K562 (cell line): ENCODE measurements at regions not wholly inside any gene's neighbourhood (a gene's known extent, or its start where the extent isn't known, plus 50 kb on each side); places are given as distances from the start of the nearest gene placed in this dataset.

Source experiments
- ATAC-seq: fragments of 200-7000 bp; cut with Tn5 transposase; 3 replicates; pipeline ENCODE4 v1.9.1; 2020; ENCODE audit warnings: moderate library complexity
- BruUV-seq: library from RNA; stranded (reverse); fragments of 400-500 nt; replicated peaks from 2 replicates; lab custom pipeline; 2021; lab: Mats Ljungman, UMichigan
- CTCF ChIA-PET: fragments of 300-600 bp; formaldehyde crosslinking; extraction: SDS; loops from one replicate; lab custom pipeline; 2021; ENCODE audit warnings: low intra/inter-chr PET ratio; lab: Yijun Ruan, JAX
- POLR2A ChIA-PET: fragments of 300-600, 350-650 bp; sonication (Branson Sonifier 250); formaldehyde crosslinking; extraction: SDS; loops from one replicate; lab custom pipeline; 2021; ENCODE audit warnings: antibody characterized with exemption, inconsistent platforms; lab: Yijun Ruan, JAX
- DNase-seq, 4 experiments: peaks; one replicate each; pipeline versions ENCODE4 v3.0.0 to v3.0.0-alpha.2; 2011 to 2018; ENCODE audit warnings: low spot score in 3 of 4, mixed read lengths in 3 of 4; ENCODE audit errors: extremely low read depth in 1 of 4
- FAIRE-seq: peaks from 2 replicates; lab custom pipeline; 2011; peaks lifted over from hg19 to GRCh38; lab: Jason Lieb, UNC
- H2AFZ ChIP-seq: 2 replicates; pipeline ENCODE4 v1.6.0; 2011; ENCODE audit warnings: low read depth, low read length, control low read depth, inconsistent platforms
- H3K27ac ChIP-seq: fragments of 200-600 bp; 3 replicates; pipeline ENCODE4 v1.8.0; 2011; ENCODE audit warnings: low read depth, mild to moderate bottlenecking, control low read depth, inconsistent platforms, low read length, moderate library complexity, mixed read lengths; ENCODE audit errors: extremely low read depth
- H3K27me3 ChIP-seq, 2 experiments: fragments of 300-600 bp in 1 of 2; 2 replicates in 1 of 2; 3 replicates in 1 of 2; pipeline versions ENCODE4 v1.6.0 to v1.8.0; 2011; ENCODE audit warnings: inconsistent platforms in 2 of 2, low read length in 2 of 2, mild to moderate bottlenecking in 1 of 2, mixed read lengths in 1 of 2, moderate library complexity in 1 of 2; ENCODE audit not compliant: control insufficient read depth in 2 of 2, insufficient read depth in 2 of 2
- H3K36me3 ChIP-seq: fragments of 300-600 bp; 3 replicates; pipeline ENCODE4 v1.8.0; 2011; ENCODE audit warnings: mild to moderate bottlenecking, low read length, inconsistent platforms; ENCODE audit not compliant: control insufficient read depth, insufficient read depth
- H3K4me1 ChIP-seq, 2 experiments: fragments of 200-600 bp in 1 of 2; replicated peaks in 1 of 2; 2 replicates in 1 of 2; 3 replicates in 1 of 2; pipeline versions ENCODE4 v1.5.1 to v1.8.0; 2011; ENCODE audit warnings: inconsistent platforms in 2 of 2, low read length in 2 of 2, mild to moderate bottlenecking in 1 of 2, mixed read lengths in 1 of 2, moderate library complexity in 1 of 2; ENCODE audit not compliant: control insufficient read depth in 2 of 2, insufficient read depth in 2 of 2
- H3K4me2 ChIP-seq: 2 replicates; pipeline ENCODE4 v1.6.1; 2011; ENCODE audit warnings: low read length, control low read depth, inconsistent platforms, mixed read lengths; ENCODE audit not compliant: insufficient read depth
- H3K4me3 ChIP-seq: fragments of 200-600 bp; sonication (generic), shearing (Covaris generic); 2 replicates; pipeline ENCODE4 v1.5.1; 2016; ENCODE audit warnings: control low read depth, inconsistent platforms
- H3K79me2 ChIP-seq: fragments of 200-600 bp; 3 replicates; pipeline ENCODE4 v1.8.0; 2011; ENCODE audit warnings: low read length, inconsistent platforms; ENCODE audit not compliant: control insufficient read depth, insufficient read depth
- H3K9ac ChIP-seq, 2 experiments: 2 replicates each; pipeline versions ENCODE4 v1.6.0 to v1.6.1; 2011; ENCODE audit warnings: low read depth in 2 of 2, low read length in 2 of 2, control low read depth in 1 of 2, inconsistent platforms in 1 of 2, mild to moderate bottlenecking in 1 of 2, mixed read lengths in 1 of 2; ENCODE audit not compliant: insufficient read depth in 1 of 2
- H3K9me1 ChIP-seq: one replicate; pipeline ENCODE4 v1.6.0; 2011; ENCODE audit warnings: inconsistent platforms, mild to moderate bottlenecking, low read length, moderate library complexity; ENCODE audit not compliant: control insufficient read depth, insufficient read depth
- H3K9me3 ChIP-seq: replicated peaks from 2 replicates; pipeline ENCODE4 v1.5.1; 2011; ENCODE audit warnings: low read depth, low read length, inconsistent platforms; ENCODE audit not compliant: control insufficient read depth, insufficient read depth
- H4K20me1 ChIP-seq: replicated peaks from 2 replicates; pipeline ENCODE4 v1.6.1; 2011; ENCODE audit warnings: low read length, inconsistent platforms, mixed read lengths; ENCODE audit not compliant: control insufficient read depth, insufficient read depth
- ARHGAP35 ChIP-seq: fragments of 450-650 bp; IDR thresholded peaks from 2 replicates; pipeline ENCODE4 v1.6.1; 2018; ENCODE audit not compliant: partially characterized antibody
- ETS1 ChIP-seq: conservative IDR thresholded peaks from 2 replicates; pipeline ENCODE4 v1.6.1; 2011; ENCODE audit warnings: low read depth, mild to moderate bottlenecking, low read length; ENCODE audit not compliant: control insufficient read depth
- ETV5 ChIP-seq: sonication (generic); formaldehyde crosslinking; IDR thresholded peaks from 2 replicates; pipeline ENCODE4 v1.4.0; 2020; ENCODE audit warnings: low read depth, mild to moderate bottlenecking, missing genetic modification reagents
- FOXM1 ChIP-seq, 2 experiments: fragments of 450-650 bp in 1 of 2; sonication (generic) in 1 of 2; formaldehyde crosslinking in 1 of 2; IDR thresholded peaks; 2 replicates each; pipeline versions ENCODE4 v1.6.1 to v1.9.0; 2017 to 2022; ENCODE audit warnings: low read depth in 2 of 2, mild to moderate bottlenecking in 2 of 2, missing genetic modification reagents in 1 of 2, moderate library complexity in 1 of 2
- HCFC1 ChIP-seq: IDR thresholded peaks from 2 replicates; pipeline ENCODE4 v1.6.1; 2012; ENCODE audit warnings: low read depth, low read length, improper control_type of control experiment
- HMG20A ChIP-seq: fragments of 450-650 bp; formaldehyde crosslinking; conservative IDR thresholded peaks from 2 replicates; pipeline ENCODE4 v1.4.0; 2020; ENCODE audit warnings: mild to moderate bottlenecking, mixed read lengths
- HNRNPK ChIP-seq: fragments of 200-400 bp; formaldehyde crosslinking; IDR thresholded peaks from one replicate; pipeline ENCODE4 v1.6.1; 2018; ENCODE audit warnings: mild to moderate bottlenecking, low read depth, low read length; ENCODE audit not compliant: poor library complexity, severe bottlenecking
- HSF4 ChIP-seq: fragments of 250-450 bp; sonication (Bioruptor Pico); IDR thresholded peaks from 2 replicates; pipeline ENCODE4 v2.1.2; 2022; ENCODE audit warnings: mild to moderate bottlenecking, moderate library complexity, borderline replicate concordance
- IFI16 ChIP-seq: fragments of 250-450 bp; sonication (Bioruptor Pico); IDR thresholded peaks from 2 replicates; pipeline ENCODE4 v2.1.2; 2022; ENCODE audit warnings: mild to moderate bottlenecking, inconsistent platforms
- MEIS2 ChIP-seq: fragments of 450-650 bp; IDR thresholded peaks from 2 replicates; pipeline ENCODE4 v1.6.1; 2014; ENCODE audit warnings: mild to moderate bottlenecking; ENCODE audit not compliant: partially characterized antibody
- NCOA6 ChIP-seq: fragments of 450-650 bp; IDR thresholded peaks from 2 replicates; pipeline ENCODE4 v1.6.1; 2017; ENCODE audit warnings: mild to moderate bottlenecking
- PBX2 ChIP-seq, 2 experiments: IDR thresholded peaks in 1 of 2; conservative IDR thresholded peaks in 1 of 2; 2 replicates each; pipeline ENCODE4 v1.6.1; 2016; ENCODE audit warnings: low read depth in 2 of 2, mild to moderate bottlenecking in 1 of 2, missing compliant biosample characterization in 1 of 2, missing genetic modification characterization in 1 of 2, moderate library complexity in 1 of 2
- RAD21 ChIP-seq, 2 experiments: fragments of 250-450 bp in 1 of 2; fragments of 450-650 bp in 1 of 2; sonication (Bioruptor Pico) in 1 of 2; formaldehyde crosslinking in 1 of 2; IDR thresholded peaks in 1 of 2; conservative IDR thresholded peaks in 1 of 2; 2 replicates each; pipeline versions ENCODE4 v1.4.0 to v1.8.0; 2020 to 2022; ENCODE audit warnings: mild to moderate bottlenecking in 2 of 2, moderate library complexity in 1 of 2
- TAF7 ChIP-seq: fragments of 450-650 bp; IDR thresholded peaks from 2 replicates; pipeline ENCODE4 v1.6.1; 2016; ENCODE audit warnings: missing genetic modification characterization, missing compliant biosample characterization
- TCF7 ChIP-seq: sonication (generic); IDR thresholded peaks from 2 replicates; pipeline ENCODE4 v1.6.1; 2016; ENCODE audit warnings: antibody characterized with exemption, borderline replicate concordance
- ZBTB17 ChIP-seq: fragments of 450-650 bp; formaldehyde crosslinking; IDR thresholded peaks from 2 replicates; pipeline ENCODE4 v1.4.0; 2020; ENCODE audit warnings: mild to moderate bottlenecking
- ZNF274 ChIP-seq: IDR thresholded peaks from 2 replicates; pipeline ENCODE4 v1.6.1; 2011; ENCODE audit warnings: low read depth, mild to moderate bottlenecking, low read length, moderate library complexity, borderline replicate concordance
- ZNF316 ChIP-seq: fragments of 450-650 bp; IDR thresholded peaks from 2 replicates; pipeline ENCODE4 v1.6.1; 2016
- ZNF77 ChIP-seq: fragments of 250-450 bp; sonication (Bioruptor Pico); IDR thresholded peaks from 2 replicates; pipeline ENCODE4 v1.5.0; 2020
- WGBS: fragments of 100-300 bp; shearing (Covaris generic); methylation state at CpG from one replicate; pipeline ENCODE4 v1.1.6; 2016; ENCODE audit warnings: low coverage, mixed read lengths; ENCODE audit not compliant: insufficient coverage; ENCODE audit errors: missing lambda C conversion rate; 5-methylcytosine and 5-hydroxymethylcytosine counted together
- in situ Hi-C: fragments of 300-500 bp; cut with MboI; formaldehyde crosslinking; loops from 4 replicates; pipeline ENCODE4 v1.15.0; 2018; ENCODE audit warnings: inconsistent platforms, mixed read lengths
- intact Hi-C: fragments of 100-400 bp; cut with micrococcal nuclease; formaldehyde crosslinking; loops from 2 replicates; pipeline ENCODE4 v1.14.2; 2022

- no peaks in the 10 kb centered on the region for H4K20me1 ChIP-seq
- no peaks in the 10 kb centered on the region for H3K36me3 ChIP-seq
- WGBS = 23% methylated on average over 5 of the region's 5 CpGs
- H3K9me1 ChIP-seq = no peaks in the 10 kb centered on the region
- no peak overlapping the region for H3K27ac ChIP-seq
- BruUV-seq = no TSS peak
- H3K27me3 ChIP-seq = no peaks in the 10 kb centered on the region; a peak in 1 of 5 replicates
- no peak overlapping the region for H3K4me2 ChIP-seq
- no peak for ATAC-seq
- no peak for DNase-seq
- FAIRE-seq = no peak
- ChIA-PET CTCF (no interaction called here), POLR2A (interaction anchor here (1.3 kb wide), 2 partner anchors 11 to 15 kb away, joined by 3 to 4 read pairs; no protein-coding TSS in a partner anchor)
- H3K9ac ChIP-seq = no peak overlapping the region
- H3K79me2 ChIP-seq = no peaks in the 10 kb centered on the region
- H2AFZ ChIP-seq = peak overlapping the region; percentile 54
- H3K4me1 ChIP-seq = peaks cover 0 to 15% of the 10 kb centered on the region in 2 experiments; a peak in 3 of 5 replicates
- in situ Hi-C loops (no loop called here), intact Hi-C loops (loop anchor here (10.0 kb wide), 2 partner anchors 60 to 110 kb away; no protein-coding TSS in a partner anchor)
- no peaks in the 10 kb centered on the region for H3K9me3 ChIP-seq
- H3K4me3 ChIP-seq = no peak overlapping the region
- TF ChIP-seq NCOA6 = no peak
- peak; percentile 25; the same call in 1 of the 2 replicates for TF ChIP-seq ZNF316
- TF ChIP-seq IFI16 (CRISPR knock-in tag) = no peak
- TF ChIP-seq HNRNPK = no peak
- no peak for TF ChIP-seq HMG20A
- no peak for TF ChIP-seq ZNF274
- TF ChIP-seq MEIS2 = peak; percentile 83
- no peak for TF ChIP-seq HCFC1
- no peak for TF ChIP-seq TCF7
- TF ChIP-seq ZNF77 (CRISPR knock-in tag) = no peak
- TF ChIP-seq FOXM1 (IDR thresholded peaks at IDR 0.05; ENCODE audit: low read depth) = no peak
- TF ChIP-seq FOXM1 (CRISPR knock-in tag; IDR thresholded peaks at IDR 0.05; ENCODE audit: low read depth) = no peak
- TF ChIP-seq TAF7 (tag) = no peak
- no peak for TF ChIP-seq ETS1
- peak; percentile 47 for TF ChIP-seq ARHGAP35
- no peak for TF ChIP-seq PBX2 (CRISPR knock-in tag; IDR thresholded peaks at IDR 0.05; ENCODE audit: low read depth)
- peak; percentile 89 for TF ChIP-seq PBX2 (tag; conservative IDR thresholded peaks at IDR 0.05; ENCODE audit: low read depth)
- no peak for TF ChIP-seq ZBTB17
- no peak for TF ChIP-seq RAD21 (CRISPR knock-in tag; conservative IDR thresholded peaks at IDR 0.05 in 1 of 2, IDR thresholded peaks at IDR 0.05 in 1 of 2)
- TF ChIP-seq ETV5 (CRISPR knock-in tag) = no peak
- TF ChIP-seq HSF4 (CRISPR knock-in tag) = no peak
Measured at GRCh38 chr15:39454189-39454986, 126.5 kb upstream of the THBS1 start.
